ENCODE measurements at regions not wholly inside any gene's neighbourhood (a gene's known extent, or its start where the extent isn't known, plus 50 kb on each side); places are given as distances from the start of the nearest gene placed in this dataset.

DNA sequence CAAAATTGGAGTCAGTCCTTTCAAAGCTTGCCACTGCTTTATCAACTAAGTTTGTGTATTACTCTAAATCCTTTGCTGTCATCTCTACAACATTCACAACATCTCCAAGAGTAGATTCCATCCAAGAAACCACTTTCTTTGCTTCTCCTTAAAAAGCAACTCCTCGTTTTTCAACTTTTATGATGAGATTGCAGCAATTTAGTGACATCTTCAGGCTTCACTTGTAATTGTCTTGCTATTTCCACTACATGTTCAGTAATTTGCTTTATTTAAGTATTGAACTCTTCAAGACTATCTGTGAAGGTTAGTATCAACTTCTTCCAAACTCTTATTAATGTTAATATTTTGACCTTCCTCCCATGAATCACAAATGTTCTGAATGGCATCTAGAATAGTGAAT lies 747.9 kb downstream of the TMTC2 start:
- TF ChIP-seq, protein P1, sequence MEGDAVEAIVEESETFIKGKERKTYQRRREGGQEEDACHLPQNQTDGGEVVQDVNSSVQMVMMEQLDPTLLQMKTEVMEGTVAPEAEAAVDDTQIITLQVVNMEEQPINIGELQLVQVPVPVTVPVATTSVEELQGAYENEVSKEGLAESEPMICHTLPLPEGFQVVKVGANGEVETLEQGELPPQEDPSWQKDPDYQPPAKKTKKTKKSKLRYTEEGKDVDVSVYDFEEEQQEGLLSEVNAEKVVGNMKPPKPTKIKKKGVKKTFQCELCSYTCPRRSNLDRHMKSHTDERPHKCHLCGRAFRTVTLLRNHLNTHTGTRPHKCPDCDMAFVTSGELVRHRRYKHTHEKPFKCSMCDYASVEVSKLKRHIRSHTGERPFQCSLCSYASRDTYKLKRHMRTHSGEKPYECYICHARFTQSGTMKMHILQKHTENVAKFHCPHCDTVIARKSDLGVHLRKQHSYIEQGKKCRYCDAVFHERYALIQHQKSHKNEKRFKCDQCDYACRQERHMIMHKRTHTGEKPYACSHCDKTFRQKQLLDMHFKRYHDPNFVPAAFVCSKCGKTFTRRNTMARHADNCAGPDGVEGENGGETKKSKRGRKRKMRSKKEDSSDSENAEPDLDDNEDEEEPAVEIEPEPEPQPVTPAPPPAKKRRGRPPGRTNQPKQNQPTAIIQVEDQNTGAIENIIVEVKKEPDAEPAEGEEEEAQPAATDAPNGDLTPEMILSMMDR (tag by site-specific recombination; IDR thresholded peaks at IDR 0.05): no peak
- no peak for TF ChIP-seq ZNF624 (tag by site-specific recombination; IDR thresholded peaks at IDR 0.05)
